Vagina (tissue), 2 donors: ENCODE measurements at regions not wholly inside any gene's neighbourhood (a gene's known extent, or its start where the extent isn't known, plus 50 kb on each side); places are given as distances from the start of the nearest gene placed in this dataset.

ENCODE experiments used
- DNase-seq, 2 donors: peaks; one replicate each; pipeline ENCODE4 v3.0.0-alpha.2; 2017; ENCODE audit errors: extremely low spot score in 2 of 2
- H3K27ac ChIP-seq: fragments of 200-600 bp; sonication (generic); one replicate; pipeline ENCODE4 v1.5.1; 2019
- H3K27me3 ChIP-seq: fragments of 200-600 bp; sonication (generic); one replicate; pipeline ENCODE4 v1.5.1; 2019
- H3K36me3 ChIP-seq, 2 donors: fragments of 200-600 bp; sonication (generic); one replicate each; pipeline ENCODE4 v1.5.1; 2017 to 2019
- H3K4me1 ChIP-seq: fragments of 200-600 bp; sonication (generic); one replicate; pipeline ENCODE4 v1.5.1; 2019
- H3K4me3 ChIP-seq, 2 donors: fragments of 200-600 bp; sonication (generic); 1 replicate in 1 of 2; 2 replicates in 1 of 2; pipeline ENCODE4 v1.5.1; 2016 to 2019
- H3K9me3 ChIP-seq: fragments of 200-600 bp; sonication (generic); one replicate; pipeline ENCODE4 v1.5.1; 2019
- POLR2A ChIP-seq, 2 donors: fragments of 450-650 bp; IDR thresholded peaks; one replicate each; pipeline ENCODE4 v1.6.1; 2017; ENCODE audit warnings: antibody characterized with exemption in 2 of 2, mild to moderate bottlenecking in 2 of 2, moderate library complexity in 2 of 2
- POLR2AphosphoS5 ChIP-seq, 2 donors: sonication (generic); formaldehyde crosslinking; IDR thresholded peaks; one replicate each; pipeline ENCODE4 v1.9.0; 2017; ENCODE audit warnings: antibody characterized with exemption in 2 of 2, mild to moderate bottlenecking in 2 of 2, low read depth in 1 of 2; ENCODE audit not compliant: insufficient read depth in 1 of 2
- intact Hi-C: fragments of 100-400 bp; cut with DNase I; formaldehyde crosslinking; loops from one replicate; pipeline ENCODE4 v1.15.1; 2023
- TF ChIP-seq, protein P1 (sequence below), 3 experiments: fragments of 450-650 bp in 2 of 3; fragments of 200-600 bp in 1 of 3; sonication (generic) in 1 of 3; IDR thresholded peaks; one replicate each; pipeline ENCODE4 v1.5.1; 2017 to 2019; ENCODE audit warnings: antibody characterized with exemption in 3 of 3, mild to moderate bottlenecking in 2 of 3, moderate library complexity in 2 of 3

DNA sequence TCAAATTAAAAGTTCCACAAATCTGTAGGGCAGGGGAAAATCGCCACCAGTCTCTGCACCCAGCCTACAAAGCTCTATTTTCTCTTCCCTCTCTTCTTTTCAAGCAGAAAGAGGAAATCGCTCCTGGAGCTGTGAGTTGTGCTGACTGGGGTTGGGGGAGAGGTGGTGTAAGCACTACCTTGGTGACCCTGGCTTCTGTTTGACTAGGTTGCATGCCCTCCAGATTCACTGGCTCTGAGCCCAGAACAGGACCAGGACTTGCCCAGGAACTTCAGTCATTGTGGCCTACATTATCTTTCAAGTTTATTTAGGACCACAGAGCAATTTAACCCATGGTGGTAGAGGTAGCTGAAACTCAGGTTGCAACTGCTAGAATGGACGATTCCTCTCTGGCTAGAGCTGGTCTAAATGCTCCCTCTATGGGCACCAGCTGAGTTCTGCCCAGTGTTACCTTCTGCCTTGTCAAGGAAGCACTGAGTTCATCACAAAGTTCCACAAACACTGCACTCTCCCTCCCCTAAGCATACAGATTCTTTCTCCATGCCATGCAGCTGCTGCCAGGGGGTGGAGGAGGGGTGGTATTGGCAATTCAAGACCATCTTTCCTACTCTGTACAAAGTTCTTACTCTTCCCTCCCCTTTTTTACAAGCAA, 122.0 kb upstream of the BMP5 start:
- intact Hi-C loops = no loop called here
- Histone ChIP-seq H3K27me3 (no peaks in the 10 kb centered on the region), H3K4me1 (no peaks in the 10 kb centered on the region), H3K36me3 (no peaks in the 10 kb centered on the region), H3K9me3 (no peaks in the 10 kb centered on the region), H3K27ac (no peak overlapping the region), H3K4me3 (no peak overlapping the region)
- TF ChIP-seq POLR2A (IDR thresholded peaks at IDR 0.05) (no peak), POLR2AphosphoS5 (IDR thresholded peaks at IDR 0.05; ENCODE audit: insufficient read depth in 1 of 2, low read depth in 1 of 2) (no peak)
- TF ChIP-seq, protein P1, sequence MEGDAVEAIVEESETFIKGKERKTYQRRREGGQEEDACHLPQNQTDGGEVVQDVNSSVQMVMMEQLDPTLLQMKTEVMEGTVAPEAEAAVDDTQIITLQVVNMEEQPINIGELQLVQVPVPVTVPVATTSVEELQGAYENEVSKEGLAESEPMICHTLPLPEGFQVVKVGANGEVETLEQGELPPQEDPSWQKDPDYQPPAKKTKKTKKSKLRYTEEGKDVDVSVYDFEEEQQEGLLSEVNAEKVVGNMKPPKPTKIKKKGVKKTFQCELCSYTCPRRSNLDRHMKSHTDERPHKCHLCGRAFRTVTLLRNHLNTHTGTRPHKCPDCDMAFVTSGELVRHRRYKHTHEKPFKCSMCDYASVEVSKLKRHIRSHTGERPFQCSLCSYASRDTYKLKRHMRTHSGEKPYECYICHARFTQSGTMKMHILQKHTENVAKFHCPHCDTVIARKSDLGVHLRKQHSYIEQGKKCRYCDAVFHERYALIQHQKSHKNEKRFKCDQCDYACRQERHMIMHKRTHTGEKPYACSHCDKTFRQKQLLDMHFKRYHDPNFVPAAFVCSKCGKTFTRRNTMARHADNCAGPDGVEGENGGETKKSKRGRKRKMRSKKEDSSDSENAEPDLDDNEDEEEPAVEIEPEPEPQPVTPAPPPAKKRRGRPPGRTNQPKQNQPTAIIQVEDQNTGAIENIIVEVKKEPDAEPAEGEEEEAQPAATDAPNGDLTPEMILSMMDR (IDR thresholded peaks at IDR 0.05) = no peak
- no peak for DNase-seq

DNA sequence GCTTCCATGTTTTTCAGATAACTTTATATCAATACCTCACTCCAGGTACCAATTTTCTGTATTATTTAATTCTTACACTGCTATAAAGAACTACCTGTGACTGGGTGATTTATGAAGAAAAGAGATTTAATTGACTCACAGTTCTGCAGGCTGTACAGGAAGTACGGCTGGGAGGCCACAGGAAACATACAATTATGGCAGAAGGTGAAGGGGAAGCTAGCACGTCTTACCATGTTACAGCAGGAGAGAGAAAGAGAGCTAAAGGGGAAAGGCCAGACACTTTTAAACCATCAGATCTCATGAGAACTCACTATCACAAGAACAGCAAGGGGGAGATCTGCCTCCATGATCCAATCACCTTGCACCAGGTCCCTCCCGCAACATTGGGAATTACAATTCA, 119.1 kb upstream of the BMP5 start:
- intact Hi-C loops = no loop called here
- Histone ChIP-seq H3K4me3 (no peak overlapping the region), H3K4me1 (no peaks in the 10 kb centered on the region), H3K27me3 (no peaks in the 10 kb centered on the region), H3K9me3 (no peaks in the 10 kb centered on the region), H3K36me3 (no peaks in the 10 kb centered on the region), H3K27ac (no peak overlapping the region)
- no peak for DNase-seq
- TF ChIP-seq POLR2A (IDR thresholded peaks at IDR 0.05) = no peak
- TF ChIP-seq, protein P1 (IDR thresholded peaks at IDR 0.05) = no peak
- TF ChIP-seq POLR2AphosphoS5 (IDR thresholded peaks at IDR 0.05; ENCODE audit: insufficient read depth in 1 of 2, low read depth in 1 of 2) = no peak

DNA sequence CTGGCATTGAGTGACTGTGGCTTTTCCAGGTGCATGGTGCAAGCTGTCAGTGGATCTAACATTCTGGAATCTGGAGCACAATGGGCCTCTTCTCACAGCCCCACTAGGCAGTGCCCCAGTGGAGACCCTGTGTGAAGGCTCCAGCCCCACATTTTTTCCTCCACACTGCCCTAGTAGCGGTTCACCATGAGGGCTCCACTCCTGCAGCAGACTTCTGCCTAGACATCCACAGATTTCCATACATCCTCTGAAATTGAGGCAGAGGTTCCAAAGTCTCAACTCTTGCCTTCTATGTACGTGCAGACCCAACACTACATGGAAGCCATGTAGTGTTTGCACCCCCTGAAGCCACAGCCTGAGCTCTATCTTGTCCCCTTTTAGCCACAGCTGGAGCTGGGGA, 118.0 kb upstream of the BMP5 start:
- intact Hi-C loops = no loop called here
- H3K4me3 ChIP-seq = no peak overlapping the region
- no peaks in the 10 kb centered on the region for H3K4me1 ChIP-seq
- no peaks in the 10 kb centered on the region for H3K36me3 ChIP-seq
- H3K27ac ChIP-seq = no peak overlapping the region
- H3K27me3 ChIP-seq = no peaks in the 10 kb centered on the region
- DNase-seq = no peak
- TF ChIP-seq, protein P1 (IDR thresholded peaks at IDR 0.05) = no peak
- no peaks in the 10 kb centered on the region for H3K9me3 ChIP-seq

- no peaks in the 10 kb centered on the region for H3K36me3 ChIP-seq
- no peaks in the 10 kb centered on the region for H3K9me3 ChIP-seq
- H3K27ac ChIP-seq = no peak overlapping the region
- no peak for DNase-seq
- H3K4me1 ChIP-seq = no peaks in the 10 kb centered on the region
- TF ChIP-seq POLR2AphosphoS5 (IDR thresholded peaks at IDR 0.05; ENCODE audit: insufficient read depth in 1 of 2, low read depth in 1 of 2) = no peak
- TF ChIP-seq, protein P1 (IDR thresholded peaks at IDR 0.05) = no peak
- no peak for TF ChIP-seq POLR2A (IDR thresholded peaks at IDR 0.05)
- H3K27me3 ChIP-seq = no peaks in the 10 kb centered on the region
- intact Hi-C loops = no loop called here
- H3K4me3 ChIP-seq = no peak overlapping the region
Observed at GRCh38 chr6:55992546-55992945, 117.2 kb upstream of the BMP5 start.

DNA sequence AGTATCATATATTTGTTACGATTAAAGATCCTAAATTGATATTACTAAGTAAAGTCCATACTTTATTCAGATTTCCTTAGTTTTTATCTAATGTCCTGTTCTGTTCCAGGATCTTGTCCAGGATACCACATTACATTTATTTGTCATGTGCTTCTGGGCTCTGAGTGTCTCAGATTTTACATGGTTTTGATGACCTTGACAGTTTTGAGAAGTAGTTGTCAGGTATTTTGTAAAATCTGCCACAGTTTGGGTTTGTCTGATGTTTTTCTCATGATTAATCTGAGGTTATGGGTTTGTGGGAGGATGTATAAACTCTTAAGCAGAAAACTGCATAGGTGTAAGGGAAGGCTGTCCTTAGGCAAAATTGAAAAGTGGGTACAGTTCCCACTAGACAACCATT, 109.9 kb upstream of the BMP5 start:
- intact Hi-C loops = no loop called here
- no peak overlapping the region for H3K27ac ChIP-seq
- no peaks in the 10 kb centered on the region for H3K27me3 ChIP-seq
- H3K9me3 ChIP-seq = no peaks in the 10 kb centered on the region
- no peak overlapping the region for H3K4me3 ChIP-seq
- no peak for DNase-seq
- TF ChIP-seq POLR2A (IDR thresholded peaks at IDR 0.05) (no peak), POLR2AphosphoS5 (IDR thresholded peaks at IDR 0.05; ENCODE audit: insufficient read depth in 1 of 2, low read depth in 1 of 2) (no peak)
- TF ChIP-seq, protein P1 (IDR thresholded peaks at IDR 0.05) = no peak
- H3K36me3 ChIP-seq = no peaks in the 10 kb centered on the region
- no peaks in the 10 kb centered on the region for H3K4me1 ChIP-seq
